Ovary (tissue), 7 donors: ENCODE measurements at regions not wholly inside any gene's neighbourhood (a gene's known extent, or its start where the extent isn't known, plus 50 kb on each side); places are given as distances from the start of the nearest gene placed in this dataset.
"Not testable (repeated sequence)": the region's sequence is repeated elsewhere in the genome, so short reads cannot be mapped to it uniquely, and the experiment has no call there.

Source experiments
- DNase-seq, 5 donors: peaks; one replicate each; pipeline ENCODE4 v3.0.0-alpha.2; 2019 to 2020
- H3K27ac ChIP-seq, 2 donors: fragments of 200-600 bp; one replicate each; pipeline versions ENCODE4 v1.5.1 to v1.8.0; 2019 to 2022
- H3K27me3 ChIP-seq: fragments of 200-600 bp; one replicate; pipeline ENCODE4 v1.8.0; 2022
- H3K36me3 ChIP-seq: fragments of 200-600 bp; sonication (generic); one replicate; pipeline ENCODE4 v1.5.1; 2019
- H3K4me1 ChIP-seq: one replicate; pipeline ENCODE4 v1.8.1; 2013; ENCODE audit warnings: mild to moderate bottlenecking, moderate library complexity; ENCODE audit not compliant: insufficient read depth
- H3K4me3 ChIP-seq: fragments of 200-600 bp; sonication (generic); one replicate; pipeline ENCODE4 v1.5.1; 2017
- H3K9me3 ChIP-seq, 2 donors: fragments of 200-600 bp in 1 of 2; sonication (generic) in 1 of 2; one replicate each; pipeline versions ENCODE4 v1.5.1 to v1.8.1; 2013 to 2019; ENCODE audit warnings: mild to moderate bottlenecking in 1 of 2, moderate library complexity in 1 of 2
- CTCF ChIP-seq, 3 donors: fragments of 450-650 bp in 2 of 3; fragments of 200-600 bp in 1 of 3; IDR thresholded peaks; one replicate each; pipeline versions ENCODE4 v1.5.1 to v1.8.0; 2016 to 2022; ENCODE audit warnings: antibody characterized with exemption in 3 of 3, mild to moderate bottlenecking in 1 of 3
- EP300 ChIP-seq: sonication (generic); formaldehyde crosslinking; IDR thresholded peaks from one replicate; pipeline ENCODE4 v1.6.1; 2017; ENCODE audit warnings: antibody characterized with exemption
- POLR2A ChIP-seq: fragments of 450-650 bp; IDR thresholded peaks from one replicate; pipeline ENCODE4 v1.6.1; 2017; ENCODE audit warnings: antibody characterized with exemption, mild to moderate bottlenecking, moderate library complexity
- WGBS, 3 donors: extraction: QIAGEN DNeasy Blood & Tissue Kit in 1 of 3; methylation state at CpG; one replicate each; pipeline versions ENCODE4 v1.1.5 to v1.1.7; 2013 to 2017; 5-methylcytosine and 5-hydroxymethylcytosine counted together
- intact Hi-C, 4 donors: fragments of 100-400 bp; cut with DNase I; formaldehyde crosslinking; loops; one replicate each; pipeline versions ENCODE4 v1.11.0 to v1.15.1; 2022 to 2023
- donor health status: DM: no; HTN: no; CAD: no; lungs with moderate emphysema.
- donor health status: DM: no; HTN: no; CAD: no.
- donor health status: Bipolar disorder and iron deficiency.
- donor health status: DM: no; HTN: no; CAD: no.
- donor health status: DM: yes; HTN: yes; CAD: no.

- WGBS, 3 donors = 52 to 67% (median 58%) methylated on average over 3 of the region's 3 CpGs
- Histone ChIP-seq H3K27me3 (no peaks in the 10 kb centered on the region), H3K4me3 (no peak overlapping the region), H3K4me1 (no peaks in the 10 kb centered on the region), H3K9me3 (no peaks in the 10 kb centered on the region), H3K27ac (no peak overlapping the region), H3K36me3 (no peaks in the 10 kb centered on the region)
- TF ChIP-seq POLR2A = no peak
- intact Hi-C loops = no loop called here
- no peak for DNase-seq
These were observed 567.4 kb downstream of the C6orf118 start for GRCh38 chr6:164741938-164742451.

GRCh38 chr6:164736090-164736489 lies 573.3 kb downstream of the C6orf118 start:
- H3K4me1 ChIP-seq, intact Hi-C loops, DNase-seq, H3K9me3 ChIP-seq, H3K27me3 ChIP-seq, H3K4me3 ChIP-seq, H3K27ac ChIP-seq, H3K36me3 ChIP-seq: not testable (repeated sequence)
- 83 to 96% (median 93%) methylated on average over 19 to 25 of the region's 25 CpGs for WGBS, 3 donors

GRCh38 chr6:164731539-164731938 lies 577.9 kb downstream of the C6orf118 start:
- Histone ChIP-seq H3K9me3 (no peaks in the 10 kb centered on the region), H3K27ac (no peak overlapping the region), H3K4me3 (no peak overlapping the region), H3K27me3 (no peaks in the 10 kb centered on the region), H3K4me1 (no peaks in the 10 kb centered on the region), H3K36me3 (no peaks in the 10 kb centered on the region)
- TF ChIP-seq EP300 (no peak), CTCF (IDR thresholded peaks at IDR 0.05) (no peak), POLR2A (no peak)
- 6 to 10% (median 7%) methylated on average over 4 of the region's 4 CpGs for WGBS, 3 donors
- intact Hi-C loops = no loop called here
- DNase-seq = no peak

DNA sequence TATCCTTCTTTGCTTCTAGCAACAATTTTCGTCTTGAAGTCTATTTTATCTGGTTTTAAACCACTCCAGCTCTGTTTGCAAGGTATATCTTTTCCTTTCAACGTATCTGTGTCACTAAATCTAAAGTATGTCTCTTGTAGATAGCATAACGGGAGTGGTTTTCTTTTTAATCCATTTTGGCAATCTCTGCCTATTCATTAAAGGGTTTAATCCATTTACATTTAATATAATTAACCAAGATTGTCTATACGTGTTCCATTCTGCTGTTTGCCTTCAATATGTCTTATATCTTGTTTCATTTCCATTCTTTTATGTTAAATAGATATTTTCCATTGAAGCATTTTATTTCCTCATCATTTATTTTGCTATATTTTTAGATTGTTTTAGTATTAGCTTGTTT lies 587.9 kb downstream of the C6orf118 start:
- DNase-seq = no peak
- Histone ChIP-seq H3K36me3 (no peaks in the 10 kb centered on the region), H3K4me3 (no peak overlapping the region), H3K4me1 (no peaks in the 10 kb centered on the region), H3K9me3 (no peaks in the 10 kb centered on the region), H3K27me3 (no peaks in the 10 kb centered on the region), H3K27ac (no peak overlapping the region)
- WGBS, 3 donors = 46 to 53% (median 52%) methylated on average over 4 of the region's 4 CpGs
- TF ChIP-seq POLR2A (no peak), CTCF (IDR thresholded peaks at IDR 0.05) (no peak), EP300 (no peak)
- intact Hi-C loops = no loop called here

DNA sequence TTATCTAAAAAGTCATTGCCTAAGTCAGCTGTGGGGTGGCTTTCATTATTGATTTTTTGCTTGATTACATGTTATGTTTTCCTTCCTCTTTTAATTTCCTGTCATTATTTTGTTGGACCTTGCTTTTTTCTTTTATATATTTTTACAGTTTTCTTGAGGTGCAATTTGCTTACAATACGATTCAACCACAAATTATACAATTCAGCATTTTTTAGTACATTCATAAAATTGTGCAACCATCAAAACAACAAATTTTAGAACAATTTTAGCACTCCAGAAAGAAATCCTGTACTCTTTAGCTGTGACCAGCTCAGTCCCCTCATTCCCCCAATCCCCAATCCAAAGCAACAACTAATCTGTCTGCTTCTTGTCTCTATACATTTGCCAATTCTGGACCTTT lies 608.9 kb downstream of the C6orf118 start:
- H3K4me1 ChIP-seq = no peaks in the 10 kb centered on the region
- no peaks in the 10 kb centered on the region for H3K27me3 ChIP-seq
- no peak overlapping the region for H3K4me3 ChIP-seq
- H3K27ac ChIP-seq = no peak overlapping the region
- no peaks in the 10 kb centered on the region for H3K9me3 ChIP-seq
- no peak for DNase-seq
- 67 to 78% (median 75%) methylated on average over 1 of the region's 1 CpG for WGBS, 3 donors
- intact Hi-C loops = no loop called here
- TF ChIP-seq CTCF (IDR thresholded peaks at IDR 0.05) (no peak), POLR2A (no peak), EP300 (no peak)
- no peaks in the 10 kb centered on the region for H3K36me3 ChIP-seq

DNA sequence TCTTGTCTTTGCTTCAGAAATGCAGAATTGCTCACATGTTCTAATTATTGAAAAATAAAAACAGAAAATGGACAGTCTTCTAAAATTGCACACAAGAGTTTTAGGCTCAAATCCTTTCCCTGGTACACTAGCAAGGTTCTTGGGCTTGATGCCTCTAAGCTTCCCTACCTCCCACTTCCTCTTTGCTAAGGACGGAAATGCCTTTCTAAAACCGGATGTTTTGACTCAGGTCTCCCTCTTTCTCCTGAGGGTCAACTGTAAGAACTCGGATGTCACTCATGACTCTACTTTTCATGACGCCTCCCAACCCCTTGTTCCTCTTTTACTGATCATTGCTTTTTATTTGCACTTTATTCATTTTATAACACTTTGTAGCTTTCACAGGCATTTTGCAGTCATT lies 613.5 kb downstream of the C6orf118 start:
- whole genome bisulfite sequencing, 3 donors = 29 to 51% (median 33%) methylated on average over 4 of the region's 4 CpGs
- intact Hi-C loops = no loop called here

More for the DNA sequence above, 613.5 kb downstream of the C6orf118 start:
- H3K27me3 ChIP-seq = no peaks in the 10 kb centered on the region
- no peak overlapping the region for H3K27ac ChIP-seq
- H3K36me3 ChIP-seq = no peaks in the 10 kb centered on the region
- no peak for DNase-seq
- no peaks in the 10 kb centered on the region for H3K4me1 ChIP-seq
- TF ChIP-seq CTCF (IDR thresholded peaks at IDR 0.05) = no peak
- no peak for TF ChIP-seq EP300
- no peak for TF ChIP-seq POLR2A
- no peaks in the 10 kb centered on the region for H3K9me3 ChIP-seq
- H3K4me3 ChIP-seq = no peak overlapping the region
